GM11168 (cell line): ENCODE measurements at regions not wholly inside any gene's neighbourhood (a gene's known extent, or its start where the extent isn't known, plus 50 kb on each side); places are given as distances from the start of the nearest gene placed in this dataset.

Experiments
- in situ Hi-C: fragments of 300-500 bp; cut with MboI; formaldehyde crosslinking; loops from one replicate; pipeline ENCODE4 v1.12.0; 2022; ENCODE audit warnings: low sequenced_read_pairs; ENCODE audit not compliant: unreplicated experiment

GRCh38 chr5:56501781-56502557 lies 268.8 kb upstream of the ANKRD55 start:
- in situ Hi-C loops = no loop called here

GRCh38 chr5:56499901-56500300 lies 266.8 kb upstream of the ANKRD55 start:
- in situ Hi-C loops = no loop called here

GRCh38 chr5:56499491-56499890 lies 266.4 kb upstream of the ANKRD55 start:
- in situ Hi-C loops = no loop called here

GRCh38 chr5:56498759-56499395 lies 265.7 kb upstream of the ANKRD55 start:
- in situ Hi-C loops = no loop called here

GRCh38 chr5:56496581-56497063 lies 263.5 kb upstream of the ANKRD55 start:
- in situ Hi-C loops = no loop called here

- in situ Hi-C loops = no loop called here
Observed at GRCh38 chr5:56494300-56494731, 261.2 kb upstream of the ANKRD55 start.

GRCh38 chr5:56493766-56494165 lies 260.6 kb upstream of the ANKRD55 start:
- in situ Hi-C loops = no loop called here

GRCh38 chr5:56493308-56493707 lies 260.2 kb upstream of the ANKRD55 start:
- in situ Hi-C loops = no loop called here

- in situ Hi-C loops = no loop called here
Observed at GRCh38 chr5:56492812-56493211, 259.7 kb upstream of the ANKRD55 start.

GRCh38 chr5:56490971-56491468 lies 257.9 kb upstream of the ANKRD55 start:
- in situ Hi-C loops = no loop called here

GRCh38 chr5:56489272-56489671 lies 256.1 kb upstream of the ANKRD55 start:
- in situ Hi-C loops = no loop called here

- in situ Hi-C loops = no loop called here
Observed at GRCh38 chr5:56487528-56488115, 254.5 kb upstream of the ANKRD55 start.

GRCh38 chr5:56482363-56482762 lies 249.2 kb upstream of the ANKRD55 start:
- in situ Hi-C loops = no loop called here

- in situ Hi-C loops = no loop called here
Observed at GRCh38 chr5:56481428-56482357, 248.6 kb upstream of the ANKRD55 start.

GRCh38 chr5:56480705-56481427 lies 247.7 kb upstream of the ANKRD55 start:
- in situ Hi-C loops = no loop called here

- in situ Hi-C loops = no loop called here
Observed at GRCh38 chr5:56480078-56480704, 247.1 kb upstream of the ANKRD55 start.

GRCh38 chr5:56479696-56480077 lies 246.6 kb upstream of the ANKRD55 start:
- in situ Hi-C loops = no loop called here

- in situ Hi-C loops = no loop called here
Observed at GRCh38 chr5:56479126-56479525, 246.0 kb upstream of the ANKRD55 start.

GRCh38 chr5:56478062-56478461 lies 244.9 kb upstream of the ANKRD55 start:
- in situ Hi-C loops = no loop called here
